Esophagus muscularis mucosa (tissue), 4 donors: ENCODE measurements at regions not wholly inside any gene's neighbourhood (a gene's known extent, or its start where the extent isn't known, plus 50 kb on each side); places are given as distances from the start of the nearest gene placed in this dataset.
A peak's percentile ranks its signal among the peaks of the same experiment; 100 is the strongest.

Experiments used
- DNase-seq: peaks from one replicate; pipeline ENCODE4 v3.0.0-alpha.2; 2017; ENCODE audit errors: extremely low spot score
- H3K27ac ChIP-seq, 4 donors: fragments of 200-600 bp; sonication (generic); replicated peaks in 1 of 4; 1 replicate in 3 of 4; 2 replicates in 1 of 4; pipeline ENCODE4 v1.5.1; 2016 to 2019; ENCODE audit warnings: mild to moderate bottlenecking in 1 of 4
- H3K27me3 ChIP-seq, 4 donors: fragments of 200-600 bp; sonication (generic); one replicate each; pipeline versions ENCODE4 v1.5.1 to v1.6.0; 2016 to 2019
- H3K36me3 ChIP-seq, 4 donors: fragments of 200-600 bp; sonication (generic); one replicate each; pipeline ENCODE4 v1.5.1; 2016 to 2019
- H3K4me1 ChIP-seq, 4 donors: fragments of 200-600 bp; sonication (generic); one replicate each; pipeline ENCODE4 v1.5.1; 2016 to 2019
- H3K4me3 ChIP-seq, 4 donors: fragments of 200-600 bp; sonication (generic); 1 replicate in 2 of 4; 2 replicates in 2 of 4; pipeline ENCODE4 v1.5.1; 2016 to 2019; ENCODE audit warnings: mild to moderate bottlenecking in 4 of 4, moderate library complexity in 1 of 4
- H3K9me3 ChIP-seq, 4 donors: fragments of 200-600 bp; sonication (generic); 1 replicate in 3 of 4; 2 replicates in 1 of 4; pipeline ENCODE4 v1.5.1; 2016 to 2019
- EP300 ChIP-seq: sonication (generic); formaldehyde crosslinking; IDR thresholded peaks from one replicate; pipeline ENCODE4 v1.6.1; 2017; ENCODE audit warnings: antibody characterized with exemption
- POLR2A ChIP-seq: fragments of 450-650 bp; IDR thresholded peaks from one replicate; pipeline ENCODE4 v1.6.1; 2017; ENCODE audit warnings: antibody characterized with exemption, moderate library complexity, mild to moderate bottlenecking, low read depth
- POLR2AphosphoS5 ChIP-seq, 2 donors: sonication (generic); formaldehyde crosslinking; IDR thresholded peaks; one replicate each; pipeline ENCODE4 v1.6.1; 2017; ENCODE audit warnings: antibody characterized with exemption in 2 of 2
- WGBS: methylation state at CpG from one replicate; pipeline ENCODE4 v1.1.5; 2018; 5-methylcytosine and 5-hydroxymethylcytosine counted together
- intact Hi-C: fragments of 100-400 bp; cut with DNase I; formaldehyde crosslinking; loops from one replicate; pipeline ENCODE4 v1.15.1; 2023
- TF ChIP-seq, protein P1 (sequence below), 3 experiments: fragments of 200-600 bp in 2 of 3; fragments of 450-650 bp in 1 of 3; sonication (generic) in 2 of 3; IDR thresholded peaks; one replicate each; pipeline ENCODE4 v1.5.1; 2017 to 2019; ENCODE audit warnings: antibody characterized with exemption in 3 of 3, mild to moderate bottlenecking in 2 of 3, moderate library complexity in 1 of 3

DNA sequence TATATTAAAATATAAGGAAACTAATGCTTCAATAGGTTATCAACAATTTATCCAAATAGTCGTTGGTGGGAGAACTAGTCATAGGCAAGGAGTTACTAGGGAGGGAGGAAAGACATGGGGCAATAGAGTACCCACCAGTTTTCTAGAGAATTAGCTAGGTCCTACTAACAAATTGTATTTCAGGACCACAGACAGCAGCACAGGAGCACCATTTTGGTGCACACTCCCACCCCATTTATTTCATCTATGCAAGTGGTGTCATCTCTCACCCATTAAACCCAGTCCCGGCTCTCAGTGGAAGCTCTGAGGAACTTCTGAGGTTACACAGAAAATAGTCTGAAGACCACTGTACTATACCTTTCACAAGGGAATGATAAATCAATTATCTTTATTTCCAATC is 89.0 kb upstream of the BCAR3 start:
- H3K36me3 ChIP-seq, result no peaks in the 10 kb centered on the region
- no peak for DNase-seq
- H3K27ac ChIP-seq, result no peak overlapping the region
- no peak overlapping the region for H3K4me3 ChIP-seq
- TF ChIP-seq, protein P1, sequence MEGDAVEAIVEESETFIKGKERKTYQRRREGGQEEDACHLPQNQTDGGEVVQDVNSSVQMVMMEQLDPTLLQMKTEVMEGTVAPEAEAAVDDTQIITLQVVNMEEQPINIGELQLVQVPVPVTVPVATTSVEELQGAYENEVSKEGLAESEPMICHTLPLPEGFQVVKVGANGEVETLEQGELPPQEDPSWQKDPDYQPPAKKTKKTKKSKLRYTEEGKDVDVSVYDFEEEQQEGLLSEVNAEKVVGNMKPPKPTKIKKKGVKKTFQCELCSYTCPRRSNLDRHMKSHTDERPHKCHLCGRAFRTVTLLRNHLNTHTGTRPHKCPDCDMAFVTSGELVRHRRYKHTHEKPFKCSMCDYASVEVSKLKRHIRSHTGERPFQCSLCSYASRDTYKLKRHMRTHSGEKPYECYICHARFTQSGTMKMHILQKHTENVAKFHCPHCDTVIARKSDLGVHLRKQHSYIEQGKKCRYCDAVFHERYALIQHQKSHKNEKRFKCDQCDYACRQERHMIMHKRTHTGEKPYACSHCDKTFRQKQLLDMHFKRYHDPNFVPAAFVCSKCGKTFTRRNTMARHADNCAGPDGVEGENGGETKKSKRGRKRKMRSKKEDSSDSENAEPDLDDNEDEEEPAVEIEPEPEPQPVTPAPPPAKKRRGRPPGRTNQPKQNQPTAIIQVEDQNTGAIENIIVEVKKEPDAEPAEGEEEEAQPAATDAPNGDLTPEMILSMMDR (IDR thresholded peaks at IDR 0.05), result no peak
- TF ChIP-seq POLR2AphosphoS5 (IDR thresholded peaks at IDR 0.05) (no peak), EP300 (no peak), POLR2A (no peak)
- 83% methylated on average over 2 of the region's 2 CpGs for WGBS
- peaks cover 13 to 31% (median 22%) of the 10 kb centered on the region in 4 donors for H3K4me1 ChIP-seq
- no peaks in the 10 kb centered on the region for H3K27me3 ChIP-seq
- no peaks in the 10 kb centered on the region for H3K9me3 ChIP-seq
- intact Hi-C loops, result no loop called here

DNA sequence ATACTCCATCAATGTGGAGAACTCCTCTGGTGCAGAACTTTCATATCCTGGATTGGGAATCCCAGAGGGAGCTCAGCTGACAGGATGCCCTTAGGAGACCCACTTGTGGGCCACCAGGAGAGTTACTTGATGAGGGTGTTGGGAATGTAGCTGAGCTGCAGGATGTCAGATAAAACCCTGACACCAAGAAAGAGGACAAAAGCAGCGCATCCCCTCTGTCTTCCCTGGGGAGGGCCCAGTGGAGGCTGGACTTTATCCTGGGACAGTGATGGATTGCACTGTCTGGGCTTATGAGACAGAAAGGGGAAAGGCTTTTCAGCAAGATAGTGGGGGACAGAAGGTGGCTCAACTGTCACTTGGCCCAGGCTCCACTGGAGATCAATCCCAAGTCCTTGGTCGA is 88.1 kb upstream of the BCAR3 start:
- Histone ChIP-seq H3K9me3 (no peaks in the 10 kb centered on the region), H3K4me3 (no peak overlapping the region), H3K4me1 (peaks cover 13 to 26% (median 19%) of the 10 kb centered on the region in 4 donors), H3K27ac (no peak overlapping the region), H3K36me3 (no peaks in the 10 kb centered on the region), H3K27me3 (no peaks in the 10 kb centered on the region)
- TF ChIP-seq POLR2A, result no peak
- no peak for TF ChIP-seq POLR2AphosphoS5 (IDR thresholded peaks at IDR 0.05)
- TF ChIP-seq, protein P1 (IDR thresholded peaks at IDR 0.05), result no peak
- TF ChIP-seq EP300, result no peak
- 69% methylated on average over 2 of the region's 2 CpGs for WGBS
- DNase-seq, result no peak
- intact Hi-C loops, result no loop called here

DNA sequence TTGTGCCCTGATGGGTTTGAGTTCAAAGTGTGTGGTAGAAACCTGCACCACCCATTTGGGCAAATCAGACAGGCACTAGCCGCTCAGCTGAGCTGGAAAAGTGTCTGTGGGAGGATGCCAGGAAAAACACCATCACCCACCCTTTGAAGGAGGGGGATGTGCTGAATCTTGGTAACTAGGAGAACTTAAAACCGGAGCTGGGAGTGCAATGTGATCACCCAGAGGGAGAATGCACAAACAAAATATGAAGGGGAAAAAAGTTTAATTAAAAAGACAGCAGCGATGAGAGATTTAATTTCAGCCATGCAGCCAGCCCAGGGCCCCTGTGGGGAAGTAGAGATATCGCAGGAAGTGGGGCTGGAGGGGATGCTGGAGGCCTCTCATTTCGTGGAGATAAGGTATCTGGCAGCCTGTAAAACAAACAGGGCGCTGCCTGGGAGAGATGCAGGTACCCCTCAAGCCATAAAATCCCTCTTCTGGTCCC is 86.8 kb upstream of the BCAR3 start:
- no peak for DNase-seq
- H3K27ac ChIP-seq, result peak overlapping the region in 2 of 4 donors; percentile 10 to 11
- H3K4me3 ChIP-seq, result no peak overlapping the region
- no peaks in the 10 kb centered on the region for H3K36me3 ChIP-seq
- 67% methylated on average over 6 of the region's 6 CpGs for WGBS
- no peaks in the 10 kb centered on the region for H3K27me3 ChIP-seq
- intact Hi-C loops, result no loop called here
- peaks cover 13 to 25% (median 19%) of the 10 kb centered on the region in 4 donors for H3K4me1 ChIP-seq
- no peak for TF ChIP-seq POLR2A
- TF ChIP-seq, protein P1 (IDR thresholded peaks at IDR 0.05), result no peak
- TF ChIP-seq POLR2AphosphoS5 (IDR thresholded peaks at IDR 0.05), result no peak
- TF ChIP-seq EP300, result no peak
- H3K9me3 ChIP-seq, result no peaks in the 10 kb centered on the region

DNA sequence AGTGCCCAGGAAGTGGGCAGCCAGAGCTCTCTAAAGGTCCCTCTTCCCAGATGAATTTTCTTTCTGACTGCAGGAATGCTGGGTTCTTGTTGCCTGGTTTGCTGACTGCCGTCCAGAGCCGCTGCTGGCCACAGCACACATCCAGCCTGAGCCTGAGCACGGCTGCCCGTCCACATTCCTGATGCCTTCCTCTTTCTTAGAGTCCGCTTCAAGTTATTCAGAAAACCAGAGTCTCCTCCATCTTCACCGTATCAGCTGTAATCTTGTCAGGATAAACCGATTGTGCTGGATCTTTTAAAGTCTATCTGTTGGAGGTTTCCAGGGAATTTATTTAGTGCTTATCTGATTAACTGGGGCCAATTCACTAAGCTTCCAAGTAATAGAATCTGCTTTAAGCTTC is 84.8 kb upstream of the BCAR3 start:
- Histone ChIP-seq H3K27me3 (no peaks in the 10 kb centered on the region), H3K9me3 (no peaks in the 10 kb centered on the region), H3K36me3 (no peaks in the 10 kb centered on the region), H3K4me1 (peaks cover 9 to 25% (median 19%) of the 10 kb centered on the region in 4 donors), H3K27ac (no peak overlapping the region), H3K4me3 (no peak overlapping the region)
- no peak for DNase-seq
- TF ChIP-seq POLR2AphosphoS5 (IDR thresholded peaks at IDR 0.05) (no peak), EP300 (no peak), POLR2A (no peak)
- TF ChIP-seq, protein P1 (IDR thresholded peaks at IDR 0.05), result no peak
- WGBS, result 83% methylated on average over 7 of the region's 7 CpGs
- intact Hi-C loops, result no loop called here

DNA sequence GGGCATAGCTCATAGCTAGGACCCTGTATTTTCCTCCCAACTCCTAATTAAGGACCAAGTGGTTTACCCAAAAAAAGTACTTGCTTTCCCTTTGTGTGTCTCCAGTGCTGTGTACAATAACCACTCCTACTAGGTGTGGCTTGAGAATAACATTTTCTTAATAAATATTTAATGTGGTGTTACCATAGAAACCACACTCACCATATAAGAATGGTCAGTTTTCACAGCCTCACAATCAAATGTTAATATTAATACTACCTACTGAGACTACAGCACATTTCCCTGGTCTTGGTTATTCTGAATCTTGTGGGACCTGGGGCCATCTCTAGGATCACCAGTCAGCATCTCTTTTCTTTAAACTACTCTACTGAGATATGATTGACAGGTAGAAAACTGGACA is 83.5 kb upstream of the BCAR3 start:
- Histone ChIP-seq H3K27me3 (no peaks in the 10 kb centered on the region), H3K36me3 (no peaks in the 10 kb centered on the region), H3K27ac (no peak overlapping the region), H3K4me1 (peaks cover 9 to 24% (median 19%) of the 10 kb centered on the region in 4 donors), H3K4me3 (no peak overlapping the region), H3K9me3 (no peaks in the 10 kb centered on the region)
- DNase-seq, result no peak
- intact Hi-C loops, result no loop called here
- TF ChIP-seq EP300 (no peak), POLR2A (no peak), POLR2AphosphoS5 (IDR thresholded peaks at IDR 0.05) (no peak)
- TF ChIP-seq, protein P1 (IDR thresholded peaks at IDR 0.05), result no peak
